SK-N-SH treated with all-trans-retinoic acid at 6 μM for 48 hours (cell line): ENCODE measurements at regions not wholly inside any gene's neighbourhood (a gene's known extent, or its start where the extent isn't known, plus 50 kb on each side); places are given as distances from the start of the nearest gene placed in this dataset.

ENCODE experiments used
- ATAC-seq: fragments of 200-7000 bp; cut with Tn5 transposase; 3 replicates; pipeline ENCODE4 v1.9.1; 2020; ENCODE audit warnings: mild to moderate bottlenecking, moderate library complexity
- ARNTL ChIP-seq: fragments of 450-650 bp; formaldehyde crosslinking; IDR thresholded peaks from 2 replicates; pipeline ENCODE4 v1.5.0; 2020; ENCODE audit warnings: low read depth, mild to moderate bottlenecking, moderate library complexity, borderline replicate concordance
- BACH2 ChIP-seq: fragments of 250-450 bp; sonication (Bioruptor Pico); IDR thresholded peaks from 2 replicates; pipeline ENCODE4 v1.9.0; 2021; ENCODE audit warnings: mild to moderate bottlenecking, borderline replicate concordance
- CREB5 ChIP-seq: fragments of 250-450 bp; sonication (Bioruptor Pico); IDR thresholded peaks from 2 replicates; pipeline ENCODE4 v1.5.1; 2020; ENCODE audit warnings: low read depth, mild to moderate bottlenecking, moderate library complexity
- CSDC2 ChIP-seq: fragments of 250-450 bp; sonication (Bioruptor Pico); IDR thresholded peaks from 2 replicates; pipeline ENCODE4 v1.5.0; 2020; ENCODE audit warnings: mild to moderate bottlenecking, moderate library complexity
- ESRRG ChIP-seq: fragments of 250-450 bp; sonication (Bioruptor Pico); IDR thresholded peaks from 2 replicates; pipeline ENCODE4 v1.6.1; 2021; ENCODE audit warnings: mild to moderate bottlenecking
- GLIS3 ChIP-seq: fragments of 250-450 bp; sonication (Bioruptor Pico); IDR thresholded peaks from 2 replicates; pipeline ENCODE4 v1.5.0; 2020; ENCODE audit warnings: mild to moderate bottlenecking, moderate library complexity
- ISL1 ChIP-seq: fragments of 250-450 bp; sonication (Bioruptor Pico); IDR thresholded peaks from 2 replicates; pipeline ENCODE4 v2.1.2; 2022; ENCODE audit warnings: mild to moderate bottlenecking, moderate library complexity
- OSR1 ChIP-seq: fragments of 250-450 bp; sonication (Bioruptor Pico); IDR thresholded peaks from 2 replicates; pipeline ENCODE4 v1.8.0; 2022; ENCODE audit warnings: moderate library complexity, mild to moderate bottlenecking, inconsistent platforms
- PPARA ChIP-seq: fragments of 250-450 bp; sonication (Bioruptor Pico); IDR thresholded peaks from 2 replicates; pipeline ENCODE4 v1.5.0; 2020; ENCODE audit warnings: mild to moderate bottlenecking, borderline replicate concordance
- RARB ChIP-seq: fragments of 250-450 bp; sonication (Bioruptor Pico); IDR thresholded peaks from 2 replicates; pipeline ENCODE4 v1.8.0; 2021; ENCODE audit warnings: mild to moderate bottlenecking, moderate library complexity
- SNAI2 ChIP-seq: fragments of 250-450 bp; sonication (Bioruptor Pico); IDR thresholded peaks from 2 replicates; pipeline ENCODE4 v1.5.0; 2020; ENCODE audit warnings: mild to moderate bottlenecking, moderate library complexity
- TCF4 ChIP-seq: fragments of 250-450 bp; sonication (Bioruptor Pico); IDR thresholded peaks from 2 replicates; pipeline ENCODE4 v1.8.0; 2021; ENCODE audit warnings: mild to moderate bottlenecking, moderate library complexity, borderline replicate concordance
- TOX ChIP-seq: fragments of 250-450 bp; sonication (Bioruptor Pico); IDR thresholded peaks from 2 replicates; pipeline ENCODE4 v1.8.0; 2021; ENCODE audit warnings: mild to moderate bottlenecking, moderate library complexity, borderline replicate concordance
- ZFP30 ChIP-seq: fragments of 450-650 bp; formaldehyde crosslinking; IDR thresholded peaks from 2 replicates; pipeline ENCODE4 v1.5.0; 2022; ENCODE audit warnings: mild to moderate bottlenecking, moderate library complexity
- ZNF70 ChIP-seq: fragments of 450-650 bp; formaldehyde crosslinking; IDR thresholded peaks from 2 replicates; pipeline ENCODE4 v1.5.0; 2020; ENCODE audit warnings: mild to moderate bottlenecking, moderate library complexity
- ZNF8 ChIP-seq: fragments of 450-650 bp; formaldehyde crosslinking; IDR thresholded peaks from 2 replicates; pipeline ENCODE4 v1.5.0; 2020; ENCODE audit warnings: mild to moderate bottlenecking, moderate library complexity
- TF ChIP-seq, protein P1 (sequence below): fragments of 250-450 bp; sonication (Bioruptor Pico); IDR thresholded peaks from 2 replicates; pipeline ENCODE4 v1.8.0; 2020; ENCODE audit warnings: mild to moderate bottlenecking, moderate library complexity, borderline replicate concordance
- TF ChIP-seq, protein P2 (sequence below): fragments of 250-450 bp; sonication (Bioruptor Pico); IDR thresholded peaks from 2 replicates; pipeline ENCODE4 v1.8.0; 2021; ENCODE audit warnings: low read depth, mild to moderate bottlenecking, moderate library complexity, borderline replicate concordance
- TF ChIP-seq, protein P3 (sequence below): fragments of 250-450 bp; sonication (Bioruptor Pico); IDR thresholded peaks from 2 replicates; pipeline ENCODE4 v1.5.1; 2021; ENCODE audit warnings: mild to moderate bottlenecking, moderate library complexity

GRCh38 chr9:95669253-95669652 is 152.5 kb upstream of the PTCH1 start:
- ATAC-seq, result no peak
- TF ChIP-seq, protein P1, sequence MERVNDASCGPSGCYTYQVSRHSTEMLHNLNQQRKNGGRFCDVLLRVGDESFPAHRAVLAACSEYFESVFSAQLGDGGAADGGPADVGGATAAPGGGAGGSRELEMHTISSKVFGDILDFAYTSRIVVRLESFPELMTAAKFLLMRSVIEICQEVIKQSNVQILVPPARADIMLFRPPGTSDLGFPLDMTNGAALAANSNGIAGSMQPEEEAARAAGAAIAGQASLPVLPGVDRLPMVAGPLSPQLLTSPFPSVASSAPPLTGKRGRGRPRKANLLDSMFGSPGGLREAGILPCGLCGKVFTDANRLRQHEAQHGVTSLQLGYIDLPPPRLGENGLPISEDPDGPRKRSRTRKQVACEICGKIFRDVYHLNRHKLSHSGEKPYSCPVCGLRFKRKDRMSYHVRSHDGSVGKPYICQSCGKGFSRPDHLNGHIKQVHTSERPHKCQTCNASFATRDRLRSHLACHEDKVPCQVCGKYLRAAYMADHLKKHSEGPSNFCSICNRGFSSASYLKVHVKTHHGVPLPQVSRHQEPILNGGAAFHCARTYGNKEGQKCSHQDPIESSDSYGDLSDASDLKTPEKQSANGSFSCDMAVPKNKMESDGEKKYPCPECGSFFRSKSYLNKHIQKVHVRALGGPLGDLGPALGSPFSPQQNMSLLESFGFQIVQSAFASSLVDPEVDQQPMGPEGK (CRISPR knock-in tag), result no peak
- no peak for TF ChIP-seq ZFP30 (CRISPR knock-in tag)

- ATAC-seq, result no peak
- TF ChIP-seq ARNTL, result no peak
- no peak for TF ChIP-seq SNAI2
- TF ChIP-seq CREB5 (CRISPR knock-in tag), result no peak
- no peak for TF ChIP-seq RARB
- TF ChIP-seq, protein P1 (CRISPR knock-in tag), result no peak
- TF ChIP-seq ESRRG, result no peak
- no peak for TF ChIP-seq PPARA (CRISPR knock-in tag)
- no peak for TF ChIP-seq OSR1
- no peak for TF ChIP-seq BACH2 (CRISPR knock-in tag)
- TF ChIP-seq TCF4 (CRISPR knock-in tag), result no peak
- no peak for TF ChIP-seq ISL1 (CRISPR knock-in tag)
- TF ChIP-seq, protein P2, sequence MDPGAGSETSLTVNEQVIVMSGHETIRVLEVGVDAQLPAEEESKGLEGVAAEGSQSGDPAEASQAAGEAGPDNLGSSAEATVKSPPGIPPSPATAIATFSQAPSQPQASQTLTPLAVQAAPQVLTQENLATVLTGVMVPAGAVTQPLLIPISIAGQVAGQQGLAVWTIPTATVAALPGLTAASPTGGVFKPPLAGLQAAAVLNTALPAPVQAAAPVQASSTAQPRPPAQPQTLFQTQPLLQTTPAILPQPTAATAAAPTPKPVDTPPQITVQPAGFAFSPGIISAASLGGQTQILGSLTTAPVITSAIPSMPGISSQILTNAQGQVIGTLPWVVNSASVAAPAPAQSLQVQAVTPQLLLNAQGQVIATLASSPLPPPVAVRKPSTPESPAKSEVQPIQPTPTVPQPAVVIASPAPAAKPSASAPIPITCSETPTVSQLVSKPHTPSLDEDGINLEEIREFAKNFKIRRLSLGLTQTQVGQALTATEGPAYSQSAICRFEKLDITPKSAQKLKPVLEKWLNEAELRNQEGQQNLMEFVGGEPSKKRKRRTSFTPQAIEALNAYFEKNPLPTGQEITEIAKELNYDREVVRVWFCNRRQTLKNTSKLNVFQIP (CRISPR knock-in tag), result no peak
- no peak for TF ChIP-seq TOX (CRISPR knock-in tag)
- no peak for TF ChIP-seq CSDC2
- no peak for TF ChIP-seq ZNF70 (CRISPR knock-in tag)
- TF ChIP-seq GLIS3 (CRISPR knock-in tag), result no peak
- TF ChIP-seq ZNF8 (CRISPR knock-in tag), result no peak
Observed at GRCh38 chr9:95667789-95668188, 151.0 kb upstream of the PTCH1 start.

- no peak for ATAC-seq
- TF ChIP-seq ESRRG, result no peak
- no peak for TF ChIP-seq OSR1
- TF ChIP-seq, all 23 proteins: peak for 0
Observed at GRCh38 chr9:95666785-95667155, 150.0 kb upstream of the PTCH1 start.

DNA sequence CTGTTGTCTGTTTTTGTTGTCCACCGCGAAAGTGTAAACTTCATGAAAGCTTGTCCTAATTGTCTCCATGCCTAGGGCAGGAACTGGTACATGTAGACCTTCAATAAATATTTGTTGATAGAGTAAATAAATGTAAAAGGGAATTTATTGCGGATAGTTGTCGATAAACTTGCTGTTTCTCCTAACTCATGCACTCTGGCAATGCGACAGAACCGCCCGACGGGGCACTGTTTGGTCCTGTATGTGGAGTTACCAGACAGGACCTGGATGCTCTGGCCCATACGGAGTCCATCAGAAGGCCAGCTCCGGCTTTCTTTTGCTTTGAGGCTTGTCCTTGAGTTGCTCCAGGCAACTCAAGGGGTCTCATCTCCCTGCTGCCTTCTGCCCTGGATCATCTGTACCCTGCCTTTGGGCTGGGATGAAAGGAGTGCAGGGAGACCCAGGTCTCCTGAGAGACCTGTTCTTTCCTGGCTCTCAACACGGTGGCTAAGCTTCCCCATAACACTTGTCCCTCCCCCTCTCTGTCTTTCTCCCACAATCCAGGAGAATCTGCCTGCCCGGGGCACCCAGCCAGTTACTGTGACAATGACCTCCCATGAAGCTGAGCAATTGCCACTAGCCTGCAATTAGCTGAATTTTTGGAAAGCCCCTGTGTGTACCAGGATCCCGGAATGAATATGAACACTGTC is 149.5 kb upstream of the PTCH1 start:
- no peak for ATAC-seq
- TF ChIP-seq CREB5 (CRISPR knock-in tag) (no peak), SNAI2 (no peak), PPARA (CRISPR knock-in tag) (no peak), ZFP30 (CRISPR knock-in tag) (no peak), GLIS3 (CRISPR knock-in tag) (no peak)
- TF ChIP-seq, protein P2 (CRISPR knock-in tag), result no peak
- TF ChIP-seq, protein P3, sequence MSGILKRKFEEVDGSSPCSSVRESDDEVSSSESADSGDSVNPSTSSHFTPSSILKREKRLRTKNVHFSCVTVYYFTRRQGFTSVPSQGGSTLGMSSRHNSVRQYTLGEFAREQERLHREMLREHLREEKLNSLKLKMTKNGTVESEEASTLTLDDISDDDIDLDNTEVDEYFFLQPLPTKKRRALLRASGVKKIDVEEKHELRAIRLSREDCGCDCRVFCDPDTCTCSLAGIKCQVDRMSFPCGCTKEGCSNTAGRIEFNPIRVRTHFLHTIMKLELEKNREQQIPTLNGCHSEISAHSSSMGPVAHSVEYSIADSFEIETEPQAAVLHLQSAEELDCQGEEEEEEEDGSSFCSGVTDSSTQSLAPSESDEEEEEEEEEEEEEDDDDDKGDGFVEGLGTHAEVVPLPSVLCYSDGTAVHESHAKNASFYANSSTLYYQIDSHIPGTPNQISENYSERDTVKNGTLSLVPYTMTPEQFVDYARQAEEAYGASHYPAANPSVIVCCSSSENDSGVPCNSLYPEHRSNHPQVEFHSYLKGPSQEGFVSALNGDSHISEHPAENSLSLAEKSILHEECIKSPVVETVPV (CRISPR knock-in tag), result no peak
